ENCODE measurements at regions not wholly inside any gene's neighbourhood (a gene's known extent, or its start where the extent isn't known, plus 50 kb on each side); places are given as distances from the start of the nearest gene placed in this dataset.

DNA sequence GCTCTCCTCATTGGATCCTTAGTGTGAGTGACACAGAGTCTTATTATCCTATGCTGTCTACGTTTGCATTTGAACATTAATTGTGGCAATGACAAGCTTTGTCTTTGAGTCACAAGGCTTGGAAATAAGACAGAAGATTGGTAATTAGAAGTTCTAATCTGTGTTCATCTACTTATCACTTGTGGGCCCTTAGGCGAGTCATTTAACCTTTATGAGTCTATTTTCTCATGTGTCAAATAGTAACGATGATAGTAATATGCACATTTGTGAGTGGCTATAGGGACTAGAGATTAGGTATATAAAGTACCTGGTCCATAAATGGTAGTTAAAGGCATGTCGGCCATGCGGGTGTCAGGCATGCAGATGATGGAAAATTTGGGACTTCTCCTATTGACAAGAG, 105.6 kb upstream of the NABP1 start:
- Mint-ChIP-seq H3K9me3 (no peaks in the 10 kb centered on the region), H3K4me1 (ENCODE audit: low read depth) (peaks cover 36% of the 10 kb centered on the region), H3K27me3 (ENCODE audit: low read depth) (peaks cover 38% of the 10 kb centered on the region), H3K27ac (peak overlapping the region; percentile 46), H3K4me3 (ENCODE audit: low read depth) (no peak overlapping the region), H3K36me3 (ENCODE audit: low read depth) (no peaks in the 10 kb centered on the region)
- intact Hi-C loops (cut with micrococcal nuclease), result loop anchor here (1.0 kb wide), 2 partner anchors 45 to 65 kb away; no protein-coding TSS in a partner anchor
- no peak for DNase-seq (ENCODE audit: low spot score)

DNA sequence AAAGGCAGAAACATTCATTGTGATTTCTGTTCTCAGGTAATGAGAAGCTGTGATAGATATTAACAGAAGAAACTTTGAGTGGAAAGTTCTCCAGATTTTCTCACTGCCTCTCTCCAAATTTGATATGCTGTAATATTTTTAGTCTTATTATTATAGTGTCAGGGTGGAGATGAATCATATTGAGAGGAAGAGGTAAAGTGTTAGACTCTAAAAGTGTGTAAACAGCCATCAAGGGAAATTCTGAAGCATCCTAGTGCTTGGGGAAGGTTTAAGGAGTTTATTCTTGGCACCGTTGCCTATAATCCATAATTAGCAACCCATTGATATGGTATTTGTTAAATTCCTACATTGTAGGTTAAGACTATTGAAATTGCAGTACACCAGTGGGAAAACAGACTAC, 104.7 kb upstream of the NABP1 start:
- H3K4me1 Mint-ChIP-seq (ENCODE audit: low read depth), result peaks cover 36% of the 10 kb centered on the region
- intact Hi-C loops (cut with micrococcal nuclease), result loop anchor here (1.0 kb wide), 1 partner anchor 69 kb away; no protein-coding TSS in a partner anchor
- H3K4me3 Mint-ChIP-seq (ENCODE audit: low read depth), result no peak overlapping the region
- H3K27ac Mint-ChIP-seq, result no peak overlapping the region
- no peaks in the 10 kb centered on the region for H3K9me3 Mint-ChIP-seq
- peaks cover 32% of the 10 kb centered on the region for H3K27me3 Mint-ChIP-seq (ENCODE audit: low read depth)
- no peak for DNase-seq (ENCODE audit: low spot score)
- no peaks in the 10 kb centered on the region for H3K36me3 Mint-ChIP-seq (ENCODE audit: low read depth)

DNA sequence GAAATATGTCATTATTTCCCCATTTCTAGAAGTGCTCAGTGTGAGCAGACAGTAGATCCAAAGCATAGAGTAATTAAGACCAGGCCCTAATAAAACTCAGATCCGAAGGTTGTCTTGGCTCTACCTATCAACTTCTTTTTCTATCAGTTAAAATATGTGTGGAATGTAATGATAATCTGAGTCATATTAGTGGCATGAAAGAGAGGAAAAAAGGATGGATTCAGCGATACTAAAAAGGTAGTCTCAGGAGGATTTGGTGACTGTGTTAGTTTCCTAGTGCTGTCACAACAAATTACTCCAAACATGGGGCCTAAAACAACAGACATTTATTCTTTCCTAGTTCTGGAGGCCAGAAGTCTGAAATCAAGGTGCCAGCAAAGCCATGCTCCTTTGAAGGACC, 103.7 kb upstream of the NABP1 start:
- H3K9me3 Mint-ChIP-seq, result no peaks in the 10 kb centered on the region
- intact Hi-C loops (cut with micrococcal nuclease), result no loop called here
- peaks cover 31% of the 10 kb centered on the region for H3K27me3 Mint-ChIP-seq (ENCODE audit: low read depth)
- no peak overlapping the region for H3K4me3 Mint-ChIP-seq (ENCODE audit: low read depth)
- H3K27ac Mint-ChIP-seq, result no peak overlapping the region
- DNase-seq (ENCODE audit: low spot score), result no peak
- H3K4me1 Mint-ChIP-seq (ENCODE audit: low read depth), result peaks cover 36% of the 10 kb centered on the region
- no peaks in the 10 kb centered on the region for H3K36me3 Mint-ChIP-seq (ENCODE audit: low read depth)

DNA sequence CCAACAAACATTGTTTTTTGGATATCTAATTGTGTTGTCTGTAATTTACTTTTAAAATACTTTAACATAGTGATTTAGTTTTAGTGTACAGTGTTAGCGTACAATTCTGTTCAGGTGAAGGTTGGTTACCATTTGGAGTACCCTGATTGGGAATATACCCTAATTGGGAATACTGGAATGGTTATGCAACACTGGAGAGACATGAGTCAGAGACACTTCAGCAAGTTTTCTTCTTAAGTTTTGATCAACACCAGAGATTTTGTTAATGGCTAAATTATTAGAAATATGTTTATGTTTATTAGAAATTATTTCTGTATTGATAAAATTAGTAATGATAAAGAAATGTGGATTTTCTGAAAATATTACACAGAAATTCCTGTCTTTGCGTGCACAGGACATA, 100.3 kb upstream of the NABP1 start:
- Mint-ChIP-seq H3K4me1 (ENCODE audit: low read depth) (peaks cover 13% of the 10 kb centered on the region), H3K4me3 (ENCODE audit: low read depth) (no peak overlapping the region), H3K27ac (no peak overlapping the region), H3K9me3 (no peaks in the 10 kb centered on the region), H3K27me3 (ENCODE audit: low read depth) (peaks cover 30% of the 10 kb centered on the region), H3K36me3 (ENCODE audit: low read depth) (no peaks in the 10 kb centered on the region)
- intact Hi-C loops (cut with micrococcal nuclease), result no loop called here
- DNase-seq (ENCODE audit: low spot score), result no peak

DNA sequence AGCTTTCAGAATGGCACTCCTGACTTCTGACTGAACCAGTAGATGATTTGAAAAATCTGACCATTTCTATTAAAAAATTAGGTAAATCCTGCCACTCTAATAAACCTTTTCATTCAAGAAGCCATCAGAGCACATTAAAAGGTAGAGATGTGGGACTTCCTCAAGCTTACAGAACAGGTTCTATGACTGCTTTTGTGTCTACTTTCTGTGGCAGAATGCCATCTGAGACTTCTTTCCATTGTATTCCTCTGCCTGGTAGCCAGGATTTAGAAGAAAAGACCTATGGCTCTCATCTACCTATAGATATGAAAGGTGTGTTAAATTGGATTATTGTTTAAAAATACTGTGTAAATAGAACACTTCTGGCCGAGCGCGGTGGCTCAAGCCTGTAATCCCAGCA, 99.9 kb upstream of the NABP1 start:
- intact Hi-C loops (cut with micrococcal nuclease), result no loop called here
- H3K9me3 Mint-ChIP-seq, result no peaks in the 10 kb centered on the region
- no peak overlapping the region for H3K27ac Mint-ChIP-seq

DNA sequence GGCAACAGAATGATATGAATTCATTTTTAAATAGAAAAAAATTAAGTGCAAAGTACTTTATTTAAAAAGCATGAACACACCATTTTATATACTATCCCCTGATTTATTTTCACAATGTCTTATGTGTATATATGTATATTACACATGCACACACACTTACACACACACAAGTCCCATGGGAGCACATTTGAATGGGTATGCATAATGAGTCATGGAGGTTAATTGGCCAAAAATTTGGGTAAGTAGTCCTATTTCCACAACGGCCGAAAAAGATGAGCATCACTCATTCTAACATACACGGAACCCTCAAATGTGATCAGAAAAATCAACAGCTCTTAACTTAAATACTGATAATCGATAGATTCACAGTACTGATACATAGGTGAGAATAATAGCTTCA, 97.4 kb upstream of the NABP1 start:
- Mint-ChIP-seq H3K4me3 (ENCODE audit: low read depth) (no peak overlapping the region), H3K27me3 (ENCODE audit: low read depth) (peaks cover 34% of the 10 kb centered on the region), H3K36me3 (ENCODE audit: low read depth) (no peaks in the 10 kb centered on the region), H3K9me3 (no peaks in the 10 kb centered on the region), H3K27ac (no peak overlapping the region), H3K4me1 (ENCODE audit: low read depth) (no peaks in the 10 kb centered on the region)
- intact Hi-C loops (cut with micrococcal nuclease), result no loop called here
- no peak for DNase-seq (ENCODE audit: low spot score)

More for the DNA sequence above, 99.9 kb upstream of the NABP1 start:
- Mint-ChIP-seq H3K4me1 (ENCODE audit: low read depth) (peaks cover 9% of the 10 kb centered on the region), H3K4me3 (ENCODE audit: low read depth) (no peak overlapping the region), H3K27me3 (ENCODE audit: low read depth) (peaks cover 34% of the 10 kb centered on the region), H3K36me3 (ENCODE audit: low read depth) (no peaks in the 10 kb centered on the region)
- no peak for DNase-seq (ENCODE audit: low spot score)

DNA sequence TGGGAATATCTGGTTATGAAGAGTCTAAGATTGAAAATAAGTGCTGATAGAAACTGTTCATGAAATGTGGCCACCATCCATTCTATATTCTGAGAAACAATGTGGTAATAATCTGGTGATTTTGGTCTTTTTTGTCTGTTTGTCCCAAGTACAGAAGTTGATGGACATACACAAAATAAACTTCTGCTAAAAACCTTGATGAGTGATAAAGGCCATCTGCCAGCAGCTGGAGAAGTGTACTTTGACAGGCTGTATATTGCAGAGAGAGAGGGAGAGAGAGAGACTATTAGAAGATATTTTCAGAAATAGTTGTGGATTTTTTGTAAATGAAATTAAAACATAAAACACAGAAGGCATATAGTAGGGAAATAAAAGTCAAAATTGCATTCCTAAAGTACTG, 96.9 kb upstream of the NABP1 start:
- no peak overlapping the region for H3K4me3 Mint-ChIP-seq (ENCODE audit: low read depth)
- H3K36me3 Mint-ChIP-seq (ENCODE audit: low read depth), result no peaks in the 10 kb centered on the region

DNA sequence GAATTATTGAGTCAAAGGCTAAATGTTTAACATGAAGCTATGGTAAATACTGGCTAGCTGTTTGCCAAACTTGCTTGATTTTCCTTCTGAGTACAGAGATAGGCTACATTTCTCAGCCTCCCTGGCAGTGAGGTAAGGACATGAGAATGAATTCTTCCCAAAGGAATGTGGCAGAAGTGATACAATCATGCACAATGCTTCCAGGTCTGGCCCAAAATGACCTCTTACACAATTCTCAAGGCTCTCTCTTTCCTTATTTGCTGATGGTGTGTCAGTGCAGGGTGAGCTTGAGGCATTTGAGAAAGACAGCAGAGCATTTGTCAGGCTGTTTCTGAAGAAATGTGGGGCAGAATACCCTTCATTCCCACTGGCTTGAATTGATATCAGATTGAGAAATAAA, 95.6 kb upstream of the NABP1 start:
- H3K4me3 Mint-ChIP-seq (ENCODE audit: low read depth), result no peak overlapping the region
- intact Hi-C loops (cut with micrococcal nuclease), result no loop called here
- H3K27me3 Mint-ChIP-seq (ENCODE audit: low read depth), result peaks cover 23% of the 10 kb centered on the region
- no peaks in the 10 kb centered on the region for H3K4me1 Mint-ChIP-seq (ENCODE audit: low read depth)
- no peaks in the 10 kb centered on the region for H3K36me3 Mint-ChIP-seq (ENCODE audit: low read depth)
- DNase-seq (ENCODE audit: low spot score), result no peak
- H3K9me3 Mint-ChIP-seq, result no peaks in the 10 kb centered on the region
- H3K27ac Mint-ChIP-seq, result no peak overlapping the region

More for the DNA sequence above, 96.9 kb upstream of the NABP1 start:
- intact Hi-C loops (cut with micrococcal nuclease), result no loop called here
- no peaks in the 10 kb centered on the region for H3K4me1 Mint-ChIP-seq (ENCODE audit: low read depth)
- no peak for DNase-seq (ENCODE audit: low spot score)
- H3K27ac Mint-ChIP-seq, result no peak overlapping the region
- peaks cover 34% of the 10 kb centered on the region for H3K27me3 Mint-ChIP-seq (ENCODE audit: low read depth)
- H3K9me3 Mint-ChIP-seq, result no peaks in the 10 kb centered on the region

DNA sequence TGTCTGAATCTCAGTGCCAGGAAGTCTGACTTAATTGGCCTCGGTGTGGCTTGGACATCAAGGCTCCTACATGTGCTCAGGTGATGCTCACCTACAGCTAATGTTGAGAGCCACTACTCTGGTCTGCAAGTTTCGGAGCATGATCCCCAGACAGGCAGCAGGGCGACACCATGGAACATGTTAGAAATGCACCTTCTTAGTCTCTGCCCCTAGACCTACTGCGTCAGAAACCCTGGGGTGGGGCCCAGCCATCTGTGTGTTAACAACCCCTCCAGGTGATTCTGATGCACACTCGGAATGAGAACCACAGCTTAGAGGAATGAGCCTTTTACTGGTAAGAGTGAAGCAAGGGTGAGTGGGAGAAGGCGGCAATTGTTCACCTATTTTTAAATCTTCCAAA, 86.9 kb upstream of the NABP1 start:
- no peak overlapping the region for H3K4me3 Mint-ChIP-seq (ENCODE audit: low read depth)
- no peak for DNase-seq (ENCODE audit: low spot score)
- H3K27ac Mint-ChIP-seq, result no peak overlapping the region
- intact Hi-C loops (cut with micrococcal nuclease), result no loop called here
- H3K27me3 Mint-ChIP-seq (ENCODE audit: low read depth), result peaks cover 6% of the 10 kb centered on the region
- H3K9me3 Mint-ChIP-seq, result no peaks in the 10 kb centered on the region
- peaks cover 4% of the 10 kb centered on the region for H3K4me1 Mint-ChIP-seq (ENCODE audit: low read depth)
- no peaks in the 10 kb centered on the region for H3K36me3 Mint-ChIP-seq (ENCODE audit: low read depth)

DNA sequence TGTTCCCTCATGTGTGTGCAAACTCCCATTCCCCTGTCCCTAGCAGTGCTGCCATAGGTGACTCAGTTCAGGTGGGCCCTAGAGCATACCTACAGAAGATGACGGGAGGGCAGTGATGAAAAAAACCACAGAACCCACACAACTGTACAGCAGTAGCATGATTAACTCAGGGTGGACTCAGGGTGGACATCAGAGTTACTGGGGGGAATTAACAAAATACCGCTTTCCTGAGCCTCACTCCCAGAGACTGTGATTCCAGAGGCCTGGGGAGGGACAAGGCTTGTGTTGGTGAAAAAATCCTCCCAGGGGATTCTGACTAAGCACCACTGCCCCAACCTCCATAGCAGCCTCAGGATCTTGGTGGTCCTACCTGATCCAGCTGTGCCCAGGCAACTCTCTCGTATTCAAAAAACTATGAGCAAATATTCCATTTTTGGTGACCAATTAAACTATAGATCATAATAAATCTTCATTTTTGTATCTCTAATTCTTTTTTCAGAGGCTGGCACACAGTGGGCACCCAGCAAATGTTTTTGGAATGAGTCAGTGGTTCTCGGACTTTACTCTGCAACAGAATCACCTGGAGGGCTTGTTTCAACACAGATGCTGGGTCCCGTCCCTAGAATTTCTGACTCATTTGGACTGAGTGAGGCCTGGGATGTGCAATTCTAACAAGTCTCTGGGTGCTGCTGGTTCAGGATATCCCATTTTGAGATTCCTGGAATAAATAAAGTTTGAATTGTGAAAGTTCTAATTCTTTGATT, 84.1 kb upstream of the NABP1 start:
- Mint-ChIP-seq H3K27ac (no peak overlapping the region), H3K27me3 (ENCODE audit: low read depth) (peaks cover 17% of the 10 kb centered on the region), H3K4me3 (ENCODE audit: low read depth) (no peak overlapping the region), H3K4me1 (ENCODE audit: low read depth) (no peaks in the 10 kb centered on the region), H3K9me3 (no peaks in the 10 kb centered on the region), H3K36me3 (ENCODE audit: low read depth) (no peaks in the 10 kb centered on the region)
- DNase-seq (ENCODE audit: low spot score), result no peak
- intact Hi-C loops (cut with micrococcal nuclease), result no loop called here

DNA sequence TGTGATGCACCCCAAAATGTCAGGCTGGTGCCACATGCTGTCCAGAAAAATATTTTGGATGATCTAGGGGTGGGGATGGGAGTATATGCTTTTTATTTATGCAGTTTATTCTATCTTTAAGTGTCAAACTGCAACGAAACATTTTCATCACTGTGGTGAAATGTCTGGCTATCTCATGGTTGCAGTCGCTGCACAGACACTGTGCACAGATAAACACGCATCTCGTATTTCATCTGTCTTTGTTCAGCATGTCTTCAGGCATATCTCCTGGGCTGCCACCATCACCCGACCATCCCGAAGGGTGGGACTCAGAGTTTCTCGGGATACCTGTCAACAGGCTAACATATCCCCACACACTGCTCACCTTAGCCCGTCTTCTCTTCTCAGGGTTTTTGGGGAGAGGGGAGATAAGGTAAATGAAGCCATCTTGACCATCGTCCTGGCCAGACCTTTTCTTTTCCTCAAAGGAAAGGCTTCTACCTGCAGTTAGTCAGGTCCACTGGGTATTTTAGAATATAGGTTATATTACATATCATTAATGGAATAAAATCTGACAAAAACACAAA, 80.7 kb upstream of the NABP1 start:
- Mint-ChIP-seq H3K36me3 (ENCODE audit: low read depth) (no peaks in the 10 kb centered on the region), H3K9me3 (no peaks in the 10 kb centered on the region), H3K4me1 (ENCODE audit: low read depth) (no peaks in the 10 kb centered on the region), H3K27me3 (ENCODE audit: low read depth) (peaks cover 25% of the 10 kb centered on the region), H3K27ac (no peak overlapping the region), H3K4me3 (ENCODE audit: low read depth) (no peak overlapping the region)
- intact Hi-C loops (cut with micrococcal nuclease), result no loop called here
- DNase-seq (ENCODE audit: low spot score), result no peak

DNA sequence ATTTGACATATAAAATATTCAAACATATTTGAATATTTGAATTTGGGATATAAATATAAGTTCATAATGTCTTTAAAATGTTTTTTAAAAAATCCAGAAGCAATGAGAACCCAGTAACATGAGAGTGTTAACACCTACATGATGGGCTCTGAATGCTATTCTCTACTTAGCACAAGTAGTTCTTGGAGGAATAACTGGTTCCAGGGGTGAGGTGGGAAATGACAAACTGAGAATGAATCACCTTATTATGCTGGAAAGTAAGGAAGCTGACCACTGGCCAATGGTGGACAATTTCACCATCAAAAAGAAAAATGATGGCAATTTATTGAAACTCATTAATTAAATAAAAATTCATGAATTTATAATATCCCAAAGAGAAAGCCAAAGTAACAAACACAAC, 79.6 kb upstream of the NABP1 start:
- Mint-ChIP-seq H3K36me3 (ENCODE audit: low read depth) (no peaks in the 10 kb centered on the region), H3K4me1 (ENCODE audit: low read depth) (no peaks in the 10 kb centered on the region), H3K4me3 (ENCODE audit: low read depth) (no peak overlapping the region), H3K27ac (no peak overlapping the region), H3K27me3 (ENCODE audit: low read depth) (peaks cover 25% of the 10 kb centered on the region), H3K9me3 (no peaks in the 10 kb centered on the region)
- no peak for DNase-seq (ENCODE audit: low spot score)
- intact Hi-C loops (cut with micrococcal nuclease), result no loop called here

DNA sequence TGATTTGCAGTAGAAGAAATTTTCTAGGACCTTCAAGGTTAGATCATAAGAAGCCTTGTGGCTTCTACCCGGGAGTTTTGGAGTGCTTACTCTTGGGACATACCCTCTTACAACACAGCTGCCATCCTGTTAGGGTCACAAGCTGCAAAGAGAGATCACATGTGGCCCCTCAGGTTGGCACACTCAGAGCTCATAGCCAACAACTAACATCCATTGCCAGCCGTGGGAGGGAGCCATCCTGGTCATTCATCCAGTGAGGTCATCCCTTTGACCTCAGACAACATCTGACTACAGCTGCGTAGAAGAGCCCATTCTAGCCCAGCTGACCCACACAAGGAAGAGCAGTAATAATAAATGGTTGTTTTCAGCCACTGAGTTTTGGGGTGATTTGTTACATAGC, 76.9 kb upstream of the NABP1 start:
- intact Hi-C loops (cut with micrococcal nuclease), result no loop called here
- Mint-ChIP-seq H3K27ac (no peak overlapping the region), H3K4me1 (ENCODE audit: low read depth) (no peaks in the 10 kb centered on the region), H3K36me3 (ENCODE audit: low read depth) (no peaks in the 10 kb centered on the region), H3K27me3 (ENCODE audit: low read depth) (peaks cover 32% of the 10 kb centered on the region), H3K4me3 (ENCODE audit: low read depth) (no peak overlapping the region), H3K9me3 (no peaks in the 10 kb centered on the region)
- DNase-seq (ENCODE audit: low spot score), result no peak
